DMS153 (cell line): ENCODE measurements at regions not wholly inside any gene's neighbourhood (a gene's known extent, or its start where the extent isn't known, plus 50 kb on each side); places are given as distances from the start of the nearest gene placed in this dataset.
A peak's percentile ranks its signal among the peaks of the same experiment; 100 is the strongest.

Experiments used
- DNase-seq: peaks from one replicate; lab custom pipeline; 2025; lab: John Stamatoyannopoulos, UW

GRCh38 chrX:46447384-46447783, 97.8 kb downstream of the ZNF674 start:
- DNase-seq, result no peak

- peak; percentile 56 for DNase-seq
These were observed 98.4 kb downstream of the ZNF674 start for GRCh38 chrX:46446727-46447378.

GRCh38 chrX:46444011-46444410, 101.2 kb downstream of the ZNF674 start:
- no peak for DNase-seq

- DNase-seq, result no peak
These were observed 108.5 kb downstream of the ZNF674 start for GRCh38 chrX:46436744-46437143.

- no peak for DNase-seq
These were observed 111.3 kb downstream of the ZNF674 start for GRCh38 chrX:46433892-46434291.

- no peak for DNase-seq
These were observed 136.4 kb downstream of the ZNF674 start for GRCh38 chrX:46408553-46409407.

- no peak for DNase-seq
These were observed 137.5 kb downstream of the ZNF674 start for GRCh38 chrX:46407753-46408130.

GRCh38 chrX:46407036-46407752, 138.0 kb downstream of the ZNF674 start:
- DNase-seq, result no peak

- DNase-seq, result no peak
These were observed 140.4 kb downstream of the ZNF674 start for GRCh38 chrX:46404774-46405173.

- DNase-seq, result no peak
These were observed 144.4 kb downstream of the ZNF674 start for GRCh38 chrX:46400530-46401443.

GRCh38 chrX:46398874-46399273, 146.3 kb downstream of the ZNF674 start:
- no peak for DNase-seq

GRCh38 chrX:46398126-46398525, 147.1 kb downstream of the ZNF674 start:
- no peak for DNase-seq

GRCh38 chrX:46386511-46386910, 158.7 kb downstream of the ZNF674 start:
- no peak for DNase-seq

GRCh38 chrX:46383006-46383405, 162.2 kb downstream of the ZNF674 start:
- DNase-seq, result no peak

GRCh38 chrX:46382595-46382994, 162.6 kb downstream of the ZNF674 start:
- no peak for DNase-seq

- DNase-seq, result no peak
These were observed 163.6 kb downstream of the ZNF674 start for GRCh38 chrX:46381630-46382029.

- no peak for DNase-seq
These were observed 165.0 kb downstream of the ZNF674 start for GRCh38 chrX:46380148-46380752.

- peak; percentile 29 for DNase-seq
These were observed 168.9 kb downstream of the ZNF674 start for GRCh38 chrX:46376246-46376885.

- DNase-seq, result no peak
These were observed 169.4 kb downstream of the ZNF674 start for GRCh38 chrX:46375831-46376230.

- no peak for DNase-seq
These were observed 170.8 kb downstream of the ZNF674 start for GRCh38 chrX:46374371-46374770.

GRCh38 chrX:46367491-46367890, 177.7 kb downstream of the ZNF674 start:
- DNase-seq, result no peak
